HFFc6 (cell line): ENCODE measurements at regions not wholly inside any gene's neighbourhood (a gene's known extent, or its start where the extent isn't known, plus 50 kb on each side); places are given as distances from the start of the nearest gene placed in this dataset.

Experiments
- DNase-seq: peaks from one replicate; pipeline ENCODE4 v3.0.0-alpha.2; 2018
- H3K27ac Mint-ChIP-seq: 2 replicates; pipeline ENCODE4 v1.8.0; 2020; ENCODE audit warnings: mild to moderate bottlenecking, mixed read lengths
- H3K27me3 Mint-ChIP-seq: 2 replicates; pipeline ENCODE4 v1.8.0; 2021; ENCODE audit warnings: mild to moderate bottlenecking, moderate library complexity, mixed read lengths; ENCODE audit not compliant: insufficient read depth
- H3K36me3 Mint-ChIP-seq: 2 replicates; pipeline ENCODE4 v1.8.0; 2021; ENCODE audit warnings: low read depth, mixed read lengths
- H3K4me1 Mint-ChIP-seq: 2 replicates; pipeline ENCODE4 v1.8.0; 2020; ENCODE audit warnings: low read depth, mixed read lengths
- H3K4me3 Mint-ChIP-seq: 2 replicates; pipeline ENCODE4 v1.8.0; 2020; ENCODE audit warnings: mild to moderate bottlenecking, moderate library complexity, mixed read lengths
- H3K9me3 Mint-ChIP-seq: 2 replicates; pipeline ENCODE4 v1.8.0; 2020; ENCODE audit warnings: mild to moderate bottlenecking, mixed read lengths
- CTCF ChIP-seq: fragments of 200-600 bp; sonication (generic); IDR thresholded peaks from 2 replicates; pipeline ENCODE4 v1.5.0; 2021; ENCODE audit warnings: antibody characterized with exemption, mild to moderate bottlenecking

GRCh38 chr18:37639846-37640245 is 74.2 kb upstream of the CELF4 start:
- TF ChIP-seq CTCF = no peak
- Mint-ChIP-seq H3K4me3 (no peak overlapping the region), H3K9me3 (peaks cover 25% of the 10 kb centered on the region), H3K36me3 (no peaks in the 10 kb centered on the region), H3K27ac (no peak overlapping the region), H3K27me3 (no peaks in the 10 kb centered on the region; the same call in 1 of the 2 replicates), H3K4me1 (no peaks in the 10 kb centered on the region)
- DNase-seq = no peak

GRCh38 chr18:37637478-37637850 is 71.9 kb upstream of the CELF4 start:
- Mint-ChIP-seq H3K36me3 (no peaks in the 10 kb centered on the region), H3K27me3 (no peaks in the 10 kb centered on the region; the same call in 1 of the 2 replicates), H3K4me1 (no peaks in the 10 kb centered on the region), H3K27ac (no peak overlapping the region), H3K4me3 (no peak overlapping the region), H3K9me3 (peaks cover 18% of the 10 kb centered on the region; the same call in 1 of the 2 replicates)
- no peak for TF ChIP-seq CTCF
- DNase-seq = no peak

GRCh38 chr18:37636831-37637477 is 71.4 kb upstream of the CELF4 start:
- no peak for TF ChIP-seq CTCF
- no peaks in the 10 kb centered on the region; the same call in 1 of the 2 replicates for H3K27me3 Mint-ChIP-seq
- peaks cover 18% of the 10 kb centered on the region for H3K9me3 Mint-ChIP-seq
- H3K27ac Mint-ChIP-seq = no peak overlapping the region
- H3K4me3 Mint-ChIP-seq = no peak overlapping the region
- H3K4me1 Mint-ChIP-seq = no peaks in the 10 kb centered on the region
- DNase-seq = no peak
- H3K36me3 Mint-ChIP-seq = no peaks in the 10 kb centered on the region

GRCh38 chr18:37634516-37634915 is 68.9 kb upstream of the CELF4 start:
- TF ChIP-seq CTCF = no peak
- DNase-seq = no peak
- H3K4me3 Mint-ChIP-seq = no peak overlapping the region
- H3K27ac Mint-ChIP-seq = no peak overlapping the region
- H3K9me3 Mint-ChIP-seq = peaks cover 25% of the 10 kb centered on the region
- no peaks in the 10 kb centered on the region; the same call in 1 of the 2 replicates for H3K27me3 Mint-ChIP-seq
- H3K4me1 Mint-ChIP-seq = no peaks in the 10 kb centered on the region
- H3K36me3 Mint-ChIP-seq = no peaks in the 10 kb centered on the region

GRCh38 chr18:37631422-37631821 is 65.8 kb upstream of the CELF4 start:
- no peak overlapping the region for H3K27ac Mint-ChIP-seq

More at GRCh38 chr18:37631422-37631821, 65.8 kb upstream of the CELF4 start:
- Mint-ChIP-seq H3K9me3 (peaks cover 47% of the 10 kb centered on the region), H3K27me3 (no peaks in the 10 kb centered on the region; the same call in 1 of the 2 replicates), H3K4me1 (no peaks in the 10 kb centered on the region), H3K4me3 (no peak overlapping the region), H3K36me3 (no peaks in the 10 kb centered on the region)
- no peak for TF ChIP-seq CTCF
- DNase-seq = no peak
